GM12878 (cell line): ENCODE measurements at regions not wholly inside any gene's neighbourhood (a gene's known extent, or its start where the extent isn't known, plus 50 kb on each side); places are given as distances from the start of the nearest gene placed in this dataset.

Experiments used
- ATAC-seq: fragments of 200-7000 bp; cut with Tn5 transposase; 3 replicates; pipeline ENCODE4 v1.9.1; 2020; ENCODE audit warnings: mild to moderate bottlenecking, moderate library complexity
- BruUV-seq: library from RNA; stranded (reverse); fragments of 400-500 nt; replicated peaks from 2 replicates; lab custom pipeline; 2021; lab: Mats Ljungman, UMichigan
- CTCF ChIA-PET: fragments of 300-600 bp; sonication (Branson Sonifier 250); formaldehyde crosslinking; extraction: SDS; loops from one replicate; lab custom pipeline; 2021; ENCODE audit warnings: inconsistent platforms; lab: Yijun Ruan, JAX
- POLR2A ChIA-PET: fragments of 350-600 bp; formaldehyde crosslinking; extraction: SDS; loops from one replicate; lab custom pipeline; 2021; ENCODE audit warnings: inconsistent platforms; lab: Charles Lee
- RAD21 ChIA-PET: fragments of 300-600 bp; sonication (Branson Sonifier 250); formaldehyde crosslinking; loops from one replicate; lab custom pipeline; 2023; ENCODE audit warnings: antibody characterized with exemption; ENCODE audit not compliant: unreplicated experiment; lab: Charles Lee
- SMC1A ChIA-PET: fragments of 300-600 bp; sonication (Branson Sonifier 250); formaldehyde crosslinking; loops from one replicate; lab custom pipeline; 2023; ENCODE audit not compliant: unreplicated experiment, uncharacterized antibody; lab: Charles Lee
- DNase-seq: peaks from one replicate; pipeline ENCODE4 v3.0.0-alpha.2; 2011; ENCODE audit warnings: low read depth, low spot score
- FAIRE-seq: peaks from 3 replicates; lab custom pipeline; 2011; peaks lifted over from hg19 to GRCh38; lab: Jason Lieb, UNC
- H2AFZ ChIP-seq: 2 replicates; pipeline ENCODE4 v1.6.0; 2011; ENCODE audit warnings: low read depth, low read length, control low read depth; ENCODE audit not compliant: control insufficient read depth
- H3K27ac ChIP-seq: 2 replicates; pipeline ENCODE4 v1.5.1; 2011; ENCODE audit warnings: control low read depth; ENCODE audit not compliant: control insufficient read depth, insufficient read depth
- H3K27me3 ChIP-seq, 2 experiments: replicated peaks in 1 of 2; 2 replicates each; pipeline versions ENCODE4 v1.6.0 to v1.6.1; 2011; ENCODE audit warnings: low read length in 1 of 2; ENCODE audit not compliant: control insufficient read depth in 2 of 2, insufficient read depth in 2 of 2
- H3K36me3 ChIP-seq, 2 experiments: 2 replicates each; pipeline ENCODE4 v1.5.1; 2011; ENCODE audit warnings: low read length in 1 of 2; ENCODE audit not compliant: control insufficient read depth in 2 of 2, insufficient read depth in 2 of 2
- H3K4me1 ChIP-seq: 2 replicates; pipeline ENCODE4 v1.6.1; 2011; ENCODE audit warnings: mild to moderate bottlenecking, low read length, moderate library complexity, mixed read lengths; ENCODE audit not compliant: control insufficient read depth, insufficient read depth
- H3K4me2 ChIP-seq: 2 replicates; pipeline ENCODE4 v1.6.0; 2011; ENCODE audit warnings: control low read depth; ENCODE audit not compliant: control insufficient read depth, insufficient read depth
- H3K4me3 ChIP-seq: fragments of 200-600 bp; sonication (generic); 2 replicates; pipeline ENCODE4 v1.5.1; 2016
- H3K79me2 ChIP-seq: 2 replicates; pipeline ENCODE4 v1.6.0; 2011; ENCODE audit warnings: low read length; ENCODE audit not compliant: control insufficient read depth, insufficient read depth
- H3K9ac ChIP-seq: 2 replicates; pipeline ENCODE4 v1.8.0; 2011; ENCODE audit warnings: low read length, control low read depth, mixed read lengths; ENCODE audit not compliant: control insufficient read depth, insufficient read depth
- H3K9me3 ChIP-seq: replicated peaks from 3 replicates; pipeline ENCODE4 v1.5.1; 2011; ENCODE audit warnings: mild to moderate bottlenecking, low read length; ENCODE audit not compliant: control insufficient read depth, insufficient read depth
- H4K20me1 ChIP-seq: 2 replicates; pipeline ENCODE4 v1.6.0; 2011; ENCODE audit not compliant: control insufficient read depth, insufficient read depth
- EGR1 ChIP-seq, 2 experiments: IDR thresholded peaks; 1 replicate in 1 of 2; 2 replicates in 1 of 2; pipeline ENCODE4 v1.6.1; 2011 to 2012; ENCODE audit warnings: low read depth in 2 of 2, low read length in 2 of 2, borderline replicate concordance in 1 of 2, mild to moderate bottlenecking in 1 of 2, moderate library complexity in 1 of 2
- FOXM1 ChIP-seq: IDR thresholded peaks from 2 replicates; pipeline ENCODE4 v1.6.1; 2012; ENCODE audit warnings: low read depth, mild to moderate bottlenecking, inconsistent platforms, low read length, moderate library complexity
- HDAC6 ChIP-seq: fragments of 200-600 bp; sonication (generic); IDR thresholded peaks from one replicate; pipeline ENCODE4 v1.8.0; 2017; ENCODE audit warnings: antibody characterized with exemption; ENCODE audit not compliant: unreplicated experiment
- KAT2A ChIP-seq: conservative IDR thresholded peaks from 2 replicates; pipeline ENCODE4 v1.6.1; 2011; ENCODE audit warnings: low read depth, low read length; ENCODE audit not compliant: control insufficient read depth
- KLF5 ChIP-seq: fragments of 450-650 bp; IDR thresholded peaks from 2 replicates; pipeline ENCODE4 v1.6.1; 2014; ENCODE audit warnings: mild to moderate bottlenecking; ENCODE audit not compliant: partially characterized antibody
- LARP7 ChIP-seq: fragments of 450-650 bp; IDR thresholded peaks from 2 replicates; pipeline ENCODE4 v1.6.1; 2017; ENCODE audit warnings: mild to moderate bottlenecking
- RBBP5 ChIP-seq: fragments of 200-600 bp; sonication (generic); conservative IDR thresholded peaks from 2 replicates; pipeline ENCODE4 v1.6.1; 2016
- TCF12 ChIP-seq: IDR thresholded peaks from 2 replicates; pipeline ENCODE4 v1.6.1; 2011; ENCODE audit warnings: low read depth, mild to moderate bottlenecking, low read length
- YBX1 ChIP-seq: fragments of 450-650 bp; IDR thresholded peaks from 2 replicates; pipeline ENCODE4 v1.6.1; 2016; ENCODE audit warnings: antibody characterized with exemption
- ZNF384 ChIP-seq: IDR thresholded peaks from 2 replicates; pipeline ENCODE4 v1.6.1; 2012; ENCODE audit warnings: low read depth, mild to moderate bottlenecking, low read length, improper control_type of control experiment, borderline replicate concordance
- WGBS: methylation state at CpG from one replicate; pipeline ENCODE4 v1.1.6; 2016; ENCODE audit warnings: low lambda C conversion rate; ENCODE audit not compliant: insufficient replicate concordance, insufficient coverage; ENCODE audit errors: missing lambda C conversion rate; 5-methylcytosine and 5-hydroxymethylcytosine counted together
- in situ Hi-C: fragments of 300-500 bp; cut with MboI; formaldehyde crosslinking; loops from 9 replicates; pipeline ENCODE4 v1.14.3; 2018; ENCODE audit warnings: mixed read lengths
- intact Hi-C: fragments of 100-400 bp; cut with micrococcal nuclease; formaldehyde crosslinking; loops from one replicate; pipeline ENCODE4 v1.14.2; 2022; ENCODE audit not compliant: unreplicated experiment
- TF ChIP-seq, protein P1 (sequence below): fragments of 450-650 bp; IDR thresholded peaks from 2 replicates; pipeline ENCODE4 v1.6.1; 2017; ENCODE audit warnings: mild to moderate bottlenecking, moderate library complexity
- TF ChIP-seq, protein P2 (sequence below): fragments of 450-650 bp; IDR thresholded peaks from 2 replicates; pipeline ENCODE4 v1.6.1; 2016; ENCODE audit warnings: mild to moderate bottlenecking
- TF ChIP-seq, protein P3 (sequence below): IDR thresholded peaks from 2 replicates; pipeline ENCODE4 v1.6.1; 2011; ENCODE audit warnings: low read depth, low read length, improper control_type of control experiment, borderline replicate concordance
- TF ChIP-seq, protein P4 (sequence below): fragments of 450-650 bp; IDR thresholded peaks from 2 replicates; pipeline ENCODE4 v1.6.1; 2017; ENCODE audit warnings: antibody characterized with exemption, mild to moderate bottlenecking, moderate library complexity

DNA sequence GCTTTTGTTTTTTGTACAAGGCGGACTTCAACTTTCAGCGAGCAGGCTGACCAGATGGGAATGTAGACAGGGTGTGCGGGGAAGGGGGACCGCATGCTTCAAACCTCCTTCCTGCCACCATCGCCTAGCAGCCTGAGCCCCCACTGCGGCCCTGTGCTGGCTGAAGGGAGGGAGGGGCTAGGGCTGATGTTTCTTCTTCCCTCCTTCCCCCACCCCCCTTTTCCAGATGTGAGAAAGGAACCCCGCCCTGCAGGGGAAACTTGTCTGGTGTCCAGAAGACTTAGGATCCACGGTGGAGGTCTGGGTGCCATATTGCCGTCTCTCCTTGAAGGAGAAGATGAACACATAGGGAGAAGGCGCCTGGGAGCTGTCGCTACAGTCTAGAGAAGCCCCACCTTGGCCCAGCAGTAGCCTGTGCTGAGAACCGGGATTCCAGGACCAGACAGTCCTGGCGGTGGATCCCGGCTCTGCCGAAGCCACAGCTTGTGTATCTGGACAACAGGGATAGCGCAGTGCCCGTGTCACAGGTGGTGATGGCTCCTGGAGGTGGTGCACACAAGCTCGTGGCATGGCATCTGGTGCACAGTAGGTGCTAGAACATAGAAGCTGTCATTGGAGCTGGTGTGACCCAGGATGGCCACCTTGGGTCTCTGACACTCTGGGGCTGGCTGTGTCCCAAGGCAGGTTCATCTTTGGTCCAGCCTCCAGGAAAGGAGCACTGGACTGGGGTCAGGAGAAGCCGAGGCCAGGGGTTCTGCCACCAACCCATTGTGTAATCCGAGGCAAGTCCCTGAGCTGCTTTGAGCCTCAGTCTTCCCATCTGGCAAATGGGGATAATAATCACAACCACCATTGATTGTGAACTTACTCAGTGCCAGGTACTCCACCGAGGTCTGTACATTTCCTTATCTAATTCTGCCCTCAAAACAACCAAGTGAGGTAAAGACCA is 205.6 kb downstream of the C9orf50 start:
- in situ Hi-C loops = no loop called here
- Histone ChIP-seq H3K27me3 (no peaks in the 10 kb centered on the region), H3K4me2 (no peak overlapping the region), H2AFZ (no peak overlapping the region), H3K27ac (no peak overlapping the region), H4K20me1 (no peaks in the 10 kb centered on the region), H3K4me3 (no peak overlapping the region), H3K79me2 (no peaks in the 10 kb centered on the region), H3K9me3 (no peaks in the 10 kb centered on the region; the same call in 2 of the 3 replicates), H3K9ac (no peak overlapping the region), H3K4me1 (peaks cover 12% of the 10 kb centered on the region), H3K36me3 (no peaks in the 10 kb centered on the region)
- ChIA-PET CTCF (no interaction called here), RAD21 (interaction anchor here (0.8 kb wide), 1 partner anchor 272 kb away, joined by 3 read pairs; no protein-coding TSS in a partner anchor), POLR2A (interaction anchor here (0.5 to 2.5 kb wide), 3 partner anchors 26 to 45 kb away, joined by 3 to 6 read pairs (median 3); no protein-coding TSS in a partner anchor), SMC1A (interaction anchor here (1.7 kb wide), 1 partner anchor 43 kb away, joined by 3 read pairs; no protein-coding TSS in a partner anchor)
- intact Hi-C loops = no loop called here
- FAIRE-seq (no peak), DNase-seq (no peak), ATAC-seq (no peak)
- no TSS peak for BruUV-seq
- WGBS = 85% methylated on average over 21 of the region's 21 CpGs
- TF ChIP-seq YBX1 (no peak), FOXM1 (no peak), EGR1 (IDR thresholded peaks at IDR 0.05; ENCODE audit: borderline replicate concordance in 1 of 2, low read depth in 2 of 2, low read length in 2 of 2) (no peak), KLF5 (no peak), RBBP5 (no peak), KAT2A (no peak), LARP7 (no peak), TCF12 (no peak), HDAC6 (no peak), ZNF384 (no peak)
- TF ChIP-seq, protein P1, sequence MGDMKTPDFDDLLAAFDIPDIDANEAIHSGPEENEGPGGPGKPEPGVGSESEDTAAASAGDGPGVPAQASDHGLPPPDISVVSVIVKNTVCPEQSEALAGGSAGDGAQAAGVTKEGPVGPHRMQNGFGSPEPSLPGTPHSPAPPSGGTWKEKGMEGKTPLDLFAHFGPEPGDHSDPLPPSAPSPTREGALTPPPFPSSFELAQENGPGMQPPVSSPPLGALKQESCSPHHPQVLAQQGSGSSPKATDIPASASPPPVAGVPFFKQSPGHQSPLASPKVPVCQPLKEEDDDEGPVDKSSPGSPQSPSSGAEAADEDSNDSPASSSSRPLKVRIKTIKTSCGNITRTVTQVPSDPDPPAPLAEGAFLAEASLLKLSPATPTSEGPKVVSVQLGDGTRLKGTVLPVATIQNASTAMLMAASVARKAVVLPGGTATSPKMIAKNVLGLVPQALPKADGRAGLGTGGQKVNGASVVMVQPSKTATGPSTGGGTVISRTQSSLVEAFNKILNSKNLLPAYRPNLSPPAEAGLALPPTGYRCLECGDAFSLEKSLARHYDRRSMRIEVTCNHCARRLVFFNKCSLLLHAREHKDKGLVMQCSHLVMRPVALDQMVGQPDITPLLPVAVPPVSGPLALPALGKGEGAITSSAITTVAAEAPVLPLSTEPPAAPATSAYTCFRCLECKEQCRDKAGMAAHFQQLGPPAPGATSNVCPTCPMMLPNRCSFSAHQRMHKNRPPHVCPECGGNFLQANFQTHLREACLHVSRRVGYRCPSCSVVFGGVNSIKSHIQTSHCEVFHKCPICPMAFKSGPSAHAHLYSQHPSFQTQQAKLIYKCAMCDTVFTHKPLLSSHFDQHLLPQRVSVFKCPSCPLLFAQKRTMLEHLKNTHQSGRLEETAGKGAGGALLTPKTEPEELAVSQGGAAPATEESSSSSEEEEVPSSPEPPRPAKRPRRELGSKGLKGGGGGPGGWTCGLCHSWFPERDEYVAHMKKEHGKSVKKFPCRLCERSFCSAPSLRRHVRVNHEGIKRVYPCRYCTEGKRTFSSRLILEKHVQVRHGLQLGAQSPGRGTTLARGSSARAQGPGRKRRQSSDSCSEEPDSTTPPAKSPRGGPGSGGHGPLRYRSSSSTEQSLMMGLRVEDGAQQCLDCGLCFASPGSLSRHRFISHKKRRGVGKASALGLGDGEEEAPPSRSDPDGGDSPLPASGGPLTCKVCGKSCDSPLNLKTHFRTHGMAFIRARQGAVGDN = no peak
- TF ChIP-seq, protein P2, sequence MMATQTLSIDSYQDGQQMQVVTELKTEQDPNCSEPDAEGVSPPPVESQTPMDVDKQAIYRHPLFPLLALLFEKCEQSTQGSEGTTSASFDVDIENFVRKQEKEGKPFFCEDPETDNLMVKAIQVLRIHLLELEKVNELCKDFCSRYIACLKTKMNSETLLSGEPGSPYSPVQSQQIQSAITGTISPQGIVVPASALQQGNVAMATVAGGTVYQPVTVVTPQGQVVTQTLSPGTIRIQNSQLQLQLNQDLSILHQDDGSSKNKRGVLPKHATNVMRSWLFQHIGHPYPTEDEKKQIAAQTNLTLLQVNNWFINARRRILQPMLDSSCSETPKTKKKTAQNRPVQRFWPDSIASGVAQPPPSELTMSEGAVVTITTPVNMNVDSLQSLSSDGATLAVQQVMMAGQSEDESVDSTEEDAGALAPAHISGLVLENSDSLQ = no peak
- TF ChIP-seq, protein P3, sequence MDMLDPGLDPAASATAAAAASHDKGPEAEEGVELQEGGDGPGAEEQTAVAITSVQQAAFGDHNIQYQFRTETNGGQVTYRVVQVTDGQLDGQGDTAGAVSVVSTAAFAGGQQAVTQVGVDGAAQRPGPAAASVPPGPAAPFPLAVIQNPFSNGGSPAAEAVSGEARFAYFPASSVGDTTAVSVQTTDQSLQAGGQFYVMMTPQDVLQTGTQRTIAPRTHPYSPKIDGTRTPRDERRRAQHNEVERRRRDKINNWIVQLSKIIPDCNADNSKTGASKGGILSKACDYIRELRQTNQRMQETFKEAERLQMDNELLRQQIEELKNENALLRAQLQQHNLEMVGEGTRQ = no peak
- TF ChIP-seq, protein P4, sequence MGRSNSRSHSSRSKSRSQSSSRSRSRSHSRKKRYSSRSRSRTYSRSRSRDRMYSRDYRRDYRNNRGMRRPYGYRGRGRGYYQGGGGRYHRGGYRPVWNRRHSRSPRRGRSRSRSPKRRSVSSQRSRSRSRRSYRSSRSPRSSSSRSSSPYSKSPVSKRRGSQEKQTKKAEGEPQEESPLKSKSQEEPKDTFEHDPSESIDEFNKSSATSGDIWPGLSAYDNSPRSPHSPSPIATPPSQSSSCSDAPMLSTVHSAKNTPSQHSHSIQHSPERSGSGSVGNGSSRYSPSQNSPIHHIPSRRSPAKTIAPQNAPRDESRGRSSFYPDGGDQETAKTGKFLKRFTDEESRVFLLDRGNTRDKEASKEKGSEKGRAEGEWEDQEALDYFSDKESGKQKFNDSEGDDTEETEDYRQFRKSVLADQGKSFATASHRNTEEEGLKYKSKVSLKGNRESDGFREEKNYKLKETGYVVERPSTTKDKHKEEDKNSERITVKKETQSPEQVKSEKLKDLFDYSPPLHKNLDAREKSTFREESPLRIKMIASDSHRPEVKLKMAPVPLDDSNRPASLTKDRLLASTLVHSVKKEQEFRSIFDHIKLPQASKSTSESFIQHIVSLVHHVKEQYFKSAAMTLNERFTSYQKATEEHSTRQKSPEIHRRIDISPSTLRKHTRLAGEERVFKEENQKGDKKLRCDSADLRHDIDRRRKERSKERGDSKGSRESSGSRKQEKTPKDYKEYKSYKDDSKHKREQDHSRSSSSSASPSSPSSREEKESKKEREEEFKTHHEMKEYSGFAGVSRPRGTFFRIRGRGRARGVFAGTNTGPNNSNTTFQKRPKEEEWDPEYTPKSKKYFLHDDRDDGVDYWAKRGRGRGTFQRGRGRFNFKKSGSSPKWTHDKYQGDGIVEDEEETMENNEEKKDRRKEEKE = no peak
